ENCODE measurements at regions not wholly inside any gene's neighbourhood (a gene's known extent, or its start where the extent isn't known, plus 50 kb on each side); places are given as distances from the start of the nearest gene placed in this dataset.

DNA sequence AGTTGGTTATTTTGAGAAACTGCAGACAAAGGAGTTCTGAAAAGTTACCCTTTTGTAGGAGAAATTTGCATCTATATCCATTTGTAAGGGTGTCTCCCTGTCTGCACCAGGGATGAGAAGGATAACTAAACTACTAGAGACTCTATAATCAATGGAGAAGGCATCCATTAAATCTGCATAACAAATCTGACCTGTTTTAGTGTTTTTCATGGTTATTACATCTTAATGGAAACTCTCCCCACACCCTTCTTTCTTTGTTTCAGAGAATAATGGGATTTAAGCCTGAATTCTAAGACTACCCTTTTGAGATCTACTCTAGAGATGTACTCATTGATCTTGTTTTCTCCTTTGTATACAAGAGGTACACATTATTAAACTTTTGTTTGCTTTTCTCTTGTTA lies 82.0 kb upstream of the DAZL start:
- BruUV-seq (replicated peaks): no TSS peak
- H3K9ac ChIP-seq (ENCODE audit: insufficient read depth in 1 of 2, low read depth in 2 of 2, low read length in 2 of 2): no peak overlapping the region
- H3K36me3 ChIP-seq (ENCODE audit: control insufficient read depth, insufficient read depth, low read length): no peaks in the 10 kb centered on the region

More for the DNA sequence above, 82.0 kb upstream of the DAZL start:
- no peaks in the 10 kb centered on the region for H3K4me1 ChIP-seq (replicated peaks in 1 of 2; ENCODE audit: control insufficient read depth in 2 of 2, insufficient read depth in 2 of 2, low read length in 2 of 2)
- intact Hi-C loops (cut with micrococcal nuclease) (no loop called here), in situ Hi-C loops (cut with MboI) (no loop called here)
- FAIRE-seq (no peak), ATAC-seq (no peak), DNase-seq (ENCODE audit: extremely low read depth in 1 of 4, low spot score in 3 of 4) (no peak)
- H3K4me3 ChIP-seq: no peak overlapping the region
- CTCF ChIA-PET (ENCODE audit: low intra/inter-chr PET ratio): no interaction called here
- H3K9me3 ChIP-seq (replicated peaks; ENCODE audit: control insufficient read depth, insufficient read depth, low read depth, low read length): no peaks in the 10 kb centered on the region
- no peak for TF ChIP-seq TAF9B (IDR thresholded peaks at IDR 0.05; ENCODE audit: partially characterized antibody)
- no peak for TF ChIP-seq GTF2E2 (tag; IDR thresholded peaks at IDR 0.05)
- TF ChIP-seq, protein P1, sequence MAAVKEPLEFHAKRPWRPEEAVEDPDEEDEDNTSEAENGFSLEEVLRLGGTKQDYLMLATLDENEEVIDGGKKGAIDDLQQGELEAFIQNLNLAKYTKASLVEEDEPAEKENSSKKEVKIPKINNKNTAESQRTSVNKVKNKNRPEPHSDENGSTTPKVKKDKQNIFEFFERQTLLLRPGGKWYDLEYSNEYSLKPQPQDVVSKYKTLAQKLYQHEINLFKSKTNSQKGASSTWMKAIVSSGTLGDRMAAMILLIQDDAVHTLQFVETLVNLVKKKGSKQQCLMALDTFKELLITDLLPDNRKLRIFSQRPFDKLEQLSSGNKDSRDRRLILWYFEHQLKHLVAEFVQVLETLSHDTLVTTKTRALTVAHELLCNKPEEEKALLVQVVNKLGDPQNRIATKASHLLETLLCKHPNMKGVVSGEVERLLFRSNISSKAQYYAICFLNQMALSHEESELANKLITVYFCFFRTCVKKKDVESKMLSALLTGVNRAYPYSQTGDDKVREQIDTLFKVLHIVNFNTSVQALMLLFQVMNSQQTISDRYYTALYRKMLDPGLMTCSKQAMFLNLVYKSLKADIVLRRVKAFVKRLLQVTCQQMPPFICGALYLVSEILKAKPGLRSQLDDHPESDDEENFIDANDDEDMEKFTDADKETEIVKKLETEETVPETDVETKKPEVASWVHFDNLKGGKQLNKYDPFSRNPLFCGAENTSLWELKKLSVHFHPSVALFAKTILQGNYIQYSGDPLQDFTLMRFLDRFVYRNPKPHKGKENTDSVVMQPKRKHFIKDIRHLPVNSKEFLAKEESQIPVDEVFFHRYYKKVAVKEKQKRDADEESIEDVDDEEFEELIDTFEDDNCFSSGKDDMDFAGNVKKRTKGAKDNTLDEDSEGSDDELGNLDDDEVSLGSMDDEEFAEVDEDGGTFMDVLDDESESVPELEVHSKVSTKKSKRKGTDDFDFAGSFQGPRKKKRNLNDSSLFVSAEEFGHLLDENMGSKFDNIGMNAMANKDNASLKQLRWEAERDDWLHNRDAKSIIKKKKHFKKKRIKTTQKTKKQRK (IDR thresholded peaks at IDR 0.05; ENCODE audit: borderline replicate concordance, low read depth, low read length): no peak
- TF ChIP-seq SNIP1 (IDR thresholded peaks at IDR 0.05; ENCODE audit: low read depth): no peak
- TF ChIP-seq DPF2 (IDR thresholded peaks at IDR 0.05): no peak
- TF ChIP-seq, protein P2, sequence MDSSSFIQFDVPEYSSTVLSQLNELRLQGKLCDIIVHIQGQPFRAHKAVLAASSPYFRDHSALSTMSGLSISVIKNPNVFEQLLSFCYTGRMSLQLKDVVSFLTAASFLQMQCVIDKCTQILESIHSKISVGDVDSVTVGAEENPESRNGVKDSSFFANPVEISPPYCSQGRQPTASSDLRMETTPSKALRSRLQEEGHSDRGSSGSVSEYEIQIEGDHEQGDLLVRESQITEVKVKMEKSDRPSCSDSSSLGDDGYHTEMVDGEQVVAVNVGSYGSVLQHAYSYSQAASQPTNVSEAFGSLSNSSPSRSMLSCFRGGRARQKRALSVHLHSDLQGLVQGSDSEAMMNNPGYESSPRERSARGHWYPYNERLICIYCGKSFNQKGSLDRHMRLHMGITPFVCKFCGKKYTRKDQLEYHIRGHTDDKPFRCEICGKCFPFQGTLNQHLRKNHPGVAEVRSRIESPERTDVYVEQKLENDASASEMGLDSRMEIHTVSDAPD (CRISPR knock-in tag; IDR thresholded peaks at IDR 0.05): no peak
- TF ChIP-seq, protein P3, sequence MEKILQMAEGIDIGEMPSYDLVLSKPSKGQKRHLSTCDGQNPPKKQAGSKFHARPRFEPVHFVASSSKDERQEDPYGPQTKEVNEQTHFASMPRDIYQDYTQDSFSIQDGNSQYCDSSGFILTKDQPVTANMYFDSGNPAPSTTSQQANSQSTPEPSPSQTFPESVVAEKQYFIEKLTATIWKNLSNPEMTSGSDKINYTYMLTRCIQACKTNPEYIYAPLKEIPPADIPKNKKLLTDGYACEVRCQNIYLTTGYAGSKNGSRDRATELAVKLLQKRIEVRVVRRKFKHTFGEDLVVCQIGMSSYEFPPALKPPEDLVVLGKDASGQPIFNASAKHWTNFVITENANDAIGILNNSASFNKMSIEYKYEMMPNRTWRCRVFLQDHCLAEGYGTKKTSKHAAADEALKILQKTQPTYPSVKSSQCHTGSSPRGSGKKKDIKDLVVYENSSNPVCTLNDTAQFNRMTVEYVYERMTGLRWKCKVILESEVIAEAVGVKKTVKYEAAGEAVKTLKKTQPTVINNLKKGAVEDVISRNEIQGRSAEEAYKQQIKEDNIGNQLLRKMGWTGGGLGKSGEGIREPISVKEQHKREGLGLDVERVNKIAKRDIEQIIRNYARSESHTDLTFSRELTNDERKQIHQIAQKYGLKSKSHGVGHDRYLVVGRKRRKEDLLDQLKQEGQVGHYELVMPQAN (IDR thresholded peaks at IDR 0.05; ENCODE audit: borderline replicate concordance): no peak
- TF ChIP-seq ZNF134 (CRISPR knock-in tag; conservative IDR thresholded peaks at IDR 0.05): no peak
- no peak for TF ChIP-seq CBX3 (IDR thresholded peaks at IDR 0.05; ENCODE audit: borderline replicate concordance in 1 of 2, low read length in 2 of 2)
- TF ChIP-seq HCFC1 (IDR thresholded peaks at IDR 0.05; ENCODE audit: low read depth, low read length): no peak
- H4K20me1 ChIP-seq (replicated peaks; ENCODE audit: control insufficient read depth, insufficient read depth, low read length): no peaks in the 10 kb centered on the region
- H3K9me1 ChIP-seq (ENCODE audit: control insufficient read depth, insufficient read depth, low read length): no peaks in the 10 kb centered on the region
- POLR2A ChIA-PET: no interaction called here
- H3K27ac ChIP-seq (ENCODE audit: extremely low read depth, low read depth, low read length): no peak overlapping the region
- H3K79me2 ChIP-seq (ENCODE audit: control insufficient read depth, insufficient read depth, low read length): no peaks in the 10 kb centered on the region
- no peak overlapping the region for H3K4me2 ChIP-seq (ENCODE audit: insufficient read depth, low read length)
- H2AFZ ChIP-seq (ENCODE audit: low read depth, low read length): no peak overlapping the region
- no peaks in the 10 kb centered on the region for H3K27me3 ChIP-seq (ENCODE audit: control insufficient read depth in 2 of 2, insufficient read depth in 2 of 2, low read length in 2 of 2)

Measured in K562 (cell line).